ENCODE measurements at regions not wholly inside any gene's neighbourhood (a gene's known extent, or its start where the extent isn't known, plus 50 kb on each side); places are given as distances from the start of the nearest gene placed in this dataset.

DNA sequence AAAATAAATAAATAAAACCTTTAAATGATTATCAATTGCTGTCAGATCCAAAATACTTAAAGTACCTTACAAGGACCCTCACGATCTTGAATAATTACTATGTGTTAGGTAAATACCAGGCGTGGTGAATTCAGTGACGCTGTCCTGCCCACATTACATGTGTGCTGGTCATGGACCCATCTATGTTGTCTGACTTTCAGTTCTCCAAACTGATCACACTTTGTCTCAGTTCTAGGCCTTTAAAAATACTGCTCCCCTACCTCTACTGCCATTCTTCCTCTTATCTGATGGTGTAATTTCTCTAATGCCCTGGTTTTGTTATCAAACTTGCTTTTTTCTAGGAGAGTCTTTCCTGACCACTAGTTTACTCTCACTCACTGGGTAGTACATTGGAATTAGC is 520.7 kb downstream of the TRHDE start:
- H3K27ac ChIP-seq, result no peak overlapping the region
- intact Hi-C loops (cut with DNase I), result no loop called here
- H3K9me3 ChIP-seq, result peaks cover 0 to 2% (median 0%) of the 10 kb centered on the region in 4 donors
- no peak overlapping the region for H3K4me3 ChIP-seq
- no peaks in the 10 kb centered on the region for H3K4me1 ChIP-seq
- TF ChIP-seq POLR2AphosphoS5 (IDR thresholded peaks at IDR 0.05) (no peak), EP300 (IDR thresholded peaks at IDR 0.05) (no peak), POLR2A (IDR thresholded peaks at IDR 0.05) (no peak), CTCF (IDR thresholded peaks at IDR 0.05) (no peak)
- no peaks in the 10 kb centered on the region for H3K27me3 ChIP-seq
- DNase-seq, result no peak
- WGBS, 2 donors, result 88 to 95% methylated on average over 3 of the region's 3 CpGs
- no peaks in the 10 kb centered on the region for H3K36me3 ChIP-seq

- Histone ChIP-seq H3K27ac (no peak overlapping the region), H3K36me3 (no peaks in the 10 kb centered on the region), H3K4me1 (no peaks in the 10 kb centered on the region), H3K4me3 (no peak overlapping the region), H3K9me3 (peaks cover 0 to 2% (median 0%) of the 10 kb centered on the region in 4 donors), H3K27me3 (no peaks in the 10 kb centered on the region)
- TF ChIP-seq POLR2AphosphoS5 (IDR thresholded peaks at IDR 0.05) (no peak), CTCF (IDR thresholded peaks at IDR 0.05) (no peak), POLR2A (IDR thresholded peaks at IDR 0.05) (no peak), EP300 (IDR thresholded peaks at IDR 0.05) (no peak)
- WGBS, 2 donors, result 86 to 97% methylated on average over 1 of the region's 1 CpG
- intact Hi-C loops (cut with DNase I), result no loop called here
- DNase-seq, result no peak
Measured at GRCh38 chr12:72793796-72794195, 521.6 kb downstream of the TRHDE start.

DNA sequence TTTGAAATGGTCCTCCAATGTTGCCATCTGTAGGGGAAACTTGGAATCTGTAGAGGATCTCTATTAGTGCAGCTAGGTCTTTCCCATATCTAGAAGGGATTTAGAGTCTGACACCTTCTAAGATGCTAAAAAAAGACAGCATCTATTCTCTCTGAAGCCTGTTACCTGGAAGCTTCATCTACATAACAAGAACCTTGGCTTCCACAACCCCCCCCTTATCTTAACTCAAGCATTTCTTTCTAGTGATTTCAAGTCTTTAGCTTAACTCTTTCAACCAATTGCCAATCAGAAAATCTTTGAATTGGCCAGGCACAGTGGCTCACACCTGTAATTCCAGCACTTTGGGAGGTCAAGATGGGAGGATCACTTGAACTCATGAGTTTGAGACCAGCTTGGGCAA is 543.3 kb downstream of the TRHDE start:
- Histone ChIP-seq H3K9me3 (peaks cover 0 to 3% (median 0%) of the 10 kb centered on the region in 4 donors), H3K4me1 (no peaks in the 10 kb centered on the region), H3K27me3 (no peaks in the 10 kb centered on the region), H3K27ac (no peak overlapping the region), H3K36me3 (no peaks in the 10 kb centered on the region), H3K4me3 (no peak overlapping the region)
- TF ChIP-seq CTCF (IDR thresholded peaks at IDR 0.05), result no peak
- no peak for TF ChIP-seq POLR2AphosphoS5 (IDR thresholded peaks at IDR 0.05)
- no peak for TF ChIP-seq POLR2A (IDR thresholded peaks at IDR 0.05)
- no peak for TF ChIP-seq EP300 (IDR thresholded peaks at IDR 0.05)
- no peak for DNase-seq
- intact Hi-C loops (cut with DNase I), result no loop called here

DNA sequence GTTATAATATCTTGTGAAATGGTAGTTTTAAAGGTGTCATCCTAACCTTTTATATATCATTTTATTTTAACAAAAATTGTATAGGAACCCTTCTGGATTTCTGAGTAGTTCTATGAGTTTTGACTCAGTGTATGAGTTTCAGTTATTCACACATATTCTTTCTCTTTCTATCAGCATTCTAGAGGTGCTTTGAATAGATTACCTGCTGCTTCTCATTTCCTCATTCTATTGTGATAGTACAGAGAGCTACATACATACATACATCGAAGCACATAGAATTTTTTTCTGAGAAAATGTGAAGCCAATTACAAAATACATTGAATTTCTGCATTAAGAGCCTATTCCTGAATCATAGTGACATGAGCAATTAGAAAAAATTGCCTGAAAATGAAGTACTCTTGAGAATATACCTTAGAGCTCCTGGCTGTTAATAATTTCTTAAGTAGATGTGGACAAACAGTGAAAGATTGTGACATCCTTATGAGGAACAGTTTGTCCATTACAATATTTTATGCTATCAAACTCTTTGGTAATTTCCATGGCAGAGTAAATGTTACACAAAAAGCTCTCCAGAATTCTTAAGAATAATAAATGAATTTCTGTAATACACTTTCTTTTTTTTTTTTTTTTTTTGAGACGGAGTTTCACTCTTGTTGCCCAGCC is 556.6 kb downstream of the TRHDE start:
- Histone ChIP-seq H3K4me1 (no peaks in the 10 kb centered on the region), H3K4me3 (no peak overlapping the region), H3K27me3 (no peaks in the 10 kb centered on the region), H3K36me3 (no peaks in the 10 kb centered on the region), H3K9me3 (no peaks in the 10 kb centered on the region), H3K27ac (no peak overlapping the region)
- 87 to 91% methylated on average over 2 of the region's 2 CpGs for WGBS, 2 donors
- no peak for DNase-seq
- TF ChIP-seq CTCF (IDR thresholded peaks at IDR 0.05) (no peak), POLR2A (IDR thresholded peaks at IDR 0.05) (no peak), EP300 (IDR thresholded peaks at IDR 0.05) (no peak), POLR2AphosphoS5 (IDR thresholded peaks at IDR 0.05) (no peak)
- intact Hi-C loops (cut with DNase I), result no loop called here

DNA sequence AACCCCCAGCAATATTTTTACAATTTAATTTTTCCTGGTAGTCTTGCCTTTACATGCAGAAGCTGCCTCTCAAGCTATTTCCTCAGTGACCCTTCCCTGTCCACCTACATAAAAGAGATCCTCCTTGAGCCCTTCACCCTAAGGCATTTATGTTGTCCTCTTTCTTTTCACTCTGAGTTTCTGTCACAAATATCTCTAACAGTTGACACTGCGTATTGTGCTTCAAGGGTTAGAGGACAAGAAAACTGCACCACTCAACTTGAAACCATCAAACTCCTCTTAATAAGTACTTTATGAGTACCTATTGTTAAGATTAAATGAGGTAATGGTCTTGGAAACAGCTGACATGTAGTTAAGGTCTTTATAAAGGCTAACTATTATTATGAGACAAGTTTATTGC is 557.7 kb downstream of the TRHDE start:
- Histone ChIP-seq H3K4me1 (no peaks in the 10 kb centered on the region), H3K36me3 (no peaks in the 10 kb centered on the region), H3K9me3 (no peaks in the 10 kb centered on the region), H3K27me3 (no peaks in the 10 kb centered on the region), H3K4me3 (no peak overlapping the region), H3K27ac (no peak overlapping the region)
- DNase-seq, result no peak
- TF ChIP-seq EP300 (IDR thresholded peaks at IDR 0.05) (no peak), POLR2AphosphoS5 (IDR thresholded peaks at IDR 0.05) (no peak), POLR2A (IDR thresholded peaks at IDR 0.05) (no peak), CTCF (IDR thresholded peaks at IDR 0.05) (no peak)
- intact Hi-C loops (cut with DNase I), result no loop called here
- 91 to 92% methylated on average over 1 of the region's 1 CpG for WGBS, 2 donors
